D721Med (cell line): ENCODE measurements at regions not wholly inside any gene's neighbourhood (a gene's known extent, or its start where the extent isn't known, plus 50 kb on each side); places are given as distances from the start of the nearest gene placed in this dataset.

Source experiments
- DNase-seq: peaks from one replicate; pipeline ENCODE4 v3.0.0; 2011; ENCODE audit warnings: low spot score; ENCODE audit not compliant: insufficient read length
- FAIRE-seq: peaks from 2 replicates; lab custom pipeline; 2011; peaks lifted over from hg19 to GRCh38; lab: Jason Lieb, UNC
- CTCF ChIP-seq: IDR thresholded peaks from 2 replicates; pipeline ENCODE4 v1.5.1; 2012; ENCODE audit warnings: mild to moderate bottlenecking, control low read depth; ENCODE audit not compliant: insufficient read depth; ENCODE audit errors: missing control alignments

DNA sequence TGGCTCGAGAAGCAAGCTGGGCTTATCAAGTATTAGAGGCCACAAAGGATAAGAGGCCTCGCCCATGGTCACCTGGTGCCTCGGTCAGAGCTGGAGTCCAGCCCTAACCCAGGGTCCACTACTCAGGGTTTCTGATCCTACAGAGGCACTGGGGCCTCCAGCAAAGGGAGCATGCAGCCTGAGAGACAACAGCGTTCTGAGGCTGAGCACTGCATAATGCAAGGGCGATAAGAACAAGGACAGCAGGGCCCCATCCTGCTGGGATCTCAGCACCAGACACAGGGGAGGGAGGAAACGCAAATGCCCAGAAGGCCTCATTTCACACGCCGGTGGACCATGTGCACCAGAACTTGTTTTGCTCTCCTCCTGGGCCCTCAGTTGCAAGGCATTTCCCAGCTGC lies 63.0 kb downstream of the C5orf15 start:
- TF ChIP-seq CTCF: no peak
- no peak for DNase-seq
- FAIRE-seq: no peak

GRCh38 chr5:133904641-133905040 lies 63.8 kb downstream of the C5orf15 start:
- FAIRE-seq (no peak), DNase-seq (no peak)
- TF ChIP-seq CTCF: no peak

DNA sequence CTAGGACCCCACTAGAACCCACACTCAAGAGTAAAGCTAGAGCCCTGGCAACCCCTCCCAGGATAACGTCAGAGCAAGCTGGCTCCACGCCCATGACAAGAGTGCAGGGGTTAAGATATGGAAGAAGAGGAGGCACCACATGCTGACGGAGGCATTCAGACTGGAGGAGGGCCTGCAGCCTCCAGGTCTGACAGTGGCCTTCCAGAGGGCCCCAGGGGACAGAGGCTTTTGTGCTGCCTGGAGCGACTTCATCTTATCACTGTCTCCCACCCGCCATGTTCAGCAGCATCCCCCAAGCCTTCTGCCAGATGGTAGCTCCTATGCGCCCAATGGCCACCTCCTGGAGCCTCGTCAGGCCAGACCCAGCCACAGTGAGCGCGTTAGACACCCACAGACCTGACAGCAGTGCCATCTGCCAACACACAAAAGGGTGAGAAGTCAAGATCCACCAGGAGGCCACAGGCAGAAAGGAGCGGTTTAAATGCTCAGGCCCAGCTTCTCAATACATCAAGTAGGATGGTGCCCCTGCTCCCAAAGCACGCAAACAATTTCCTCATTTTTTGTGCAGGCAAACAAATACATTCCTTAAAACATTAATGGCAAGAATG lies 65.8 kb downstream of the C5orf15 start:
- FAIRE-seq (no peak), DNase-seq (no peak)
- no peak for TF ChIP-seq CTCF

DNA sequence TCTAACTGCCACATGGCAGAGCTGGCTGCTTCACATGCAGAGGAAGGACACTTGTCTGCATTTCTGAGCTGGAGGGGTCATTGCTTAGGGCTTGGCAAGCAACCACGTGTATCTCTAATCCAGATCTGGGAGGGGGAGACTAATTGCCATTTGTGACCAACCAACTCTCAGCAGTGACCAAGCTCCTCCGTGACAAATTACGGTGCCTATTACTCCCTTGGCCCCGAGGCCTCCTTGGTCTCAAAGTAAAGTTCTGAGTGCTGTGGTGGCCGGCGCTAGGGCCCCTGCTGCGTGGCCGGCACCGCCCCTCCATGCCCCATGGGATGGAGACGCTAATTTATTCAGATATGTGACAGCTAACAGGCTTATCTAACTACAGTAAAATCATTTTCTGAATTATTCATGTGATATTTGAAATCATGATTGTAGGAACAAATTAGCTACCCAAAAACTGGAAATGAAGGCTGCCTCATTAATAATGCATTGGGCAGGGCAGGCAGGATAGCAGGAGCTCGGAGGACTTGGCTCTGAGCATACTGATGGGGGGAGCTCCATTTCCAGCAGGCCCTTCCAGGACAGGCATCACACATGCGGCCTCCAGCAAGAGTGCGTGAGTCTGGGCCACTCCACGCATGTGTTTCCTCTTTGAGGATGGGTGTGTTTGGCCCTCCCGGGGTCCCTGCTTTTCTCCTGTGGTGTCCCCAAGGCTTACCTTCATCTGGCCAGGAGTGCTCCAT lies 67.7 kb downstream of the C5orf15 start:
- DNase-seq (no peak), FAIRE-seq (no peak)
- TF ChIP-seq CTCF: no peak

GRCh38 chr5:133899506-133899905 lies 68.9 kb downstream of the C5orf15 start:
- FAIRE-seq (no peak), DNase-seq (no peak)
- TF ChIP-seq CTCF: no peak

- TF ChIP-seq CTCF: no peak
- DNase-seq: no peak
- no peak for FAIRE-seq
These were observed 70.0 kb downstream of the C5orf15 start for GRCh38 chr5:133898440-133898839.

- peak; percentile 4 for DNase-seq
- FAIRE-seq: no peak
These were observed 71.0 kb downstream of the C5orf15 start for GRCh38 chr5:133897431-133897830.

More at GRCh38 chr5:133897431-133897830, 71.0 kb downstream of the C5orf15 start:
- no peak for TF ChIP-seq CTCF
